ENCODE measurements at regions not wholly inside any gene's neighbourhood (a gene's known extent, or its start where the extent isn't known, plus 50 kb on each side); places are given as distances from the start of the nearest gene placed in this dataset.

- TF ChIP-seq POLR2A (IDR thresholded peaks at IDR 0.05): no peak
- TF ChIP-seq CTCF (IDR thresholded peaks at IDR 0.05): no peak
Observed at GRCh38 chr6:76792394-76792793, 670.9 kb downstream of the HTR1B start.
